AG09319 (cell line): ENCODE measurements at regions not wholly inside any gene's neighbourhood (a gene's known extent, or its start where the extent isn't known, plus 50 kb on each side); places are given as distances from the start of the nearest gene placed in this dataset.

ENCODE experiments used
- DNase-seq: peaks from one replicate; pipeline ENCODE4 v3.0.0-alpha.2; 2010; ENCODE audit warnings: low read depth; ENCODE audit errors: extremely low read depth
- TF ChIP-seq, protein P1 (sequence below): IDR thresholded peaks from 2 replicates; pipeline ENCODE4 v1.5.1; 2011; ENCODE audit warnings: low read depth, mild to moderate bottlenecking, inconsistent platforms, low read length, moderate library complexity

DNA sequence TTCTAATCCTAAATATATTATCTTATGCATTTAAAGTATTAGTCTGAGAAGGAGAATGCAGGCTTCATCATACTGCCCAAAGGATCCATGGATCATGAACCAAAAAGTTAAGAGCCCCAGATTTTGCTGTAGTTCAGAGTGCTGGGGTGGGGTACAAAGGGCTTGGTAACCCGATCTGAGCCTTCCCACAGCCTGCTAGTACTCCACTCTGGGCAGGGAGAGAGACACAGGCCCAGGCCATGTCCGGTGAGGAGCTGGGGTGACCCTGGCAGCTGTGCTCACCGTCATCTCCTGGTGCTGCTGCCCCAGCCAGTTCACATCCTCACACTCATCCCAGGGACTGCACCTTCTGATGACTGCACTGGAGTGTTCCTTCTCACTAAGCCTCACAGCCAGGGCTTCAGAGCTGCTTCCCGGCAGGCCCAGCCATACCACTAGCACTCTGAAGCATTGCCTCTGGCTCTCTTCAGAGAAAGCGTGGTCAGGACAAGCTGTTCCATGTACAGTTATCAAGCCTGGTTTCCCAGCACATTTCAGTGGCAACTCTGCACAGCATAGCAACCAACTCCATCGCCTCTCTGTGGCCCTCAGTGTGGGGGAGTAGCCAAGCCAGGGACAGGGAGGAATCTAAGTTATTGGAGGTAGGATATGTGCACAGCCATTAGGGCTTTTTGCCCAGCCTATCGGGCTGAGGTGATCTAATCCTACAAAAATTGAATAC lies 189.0 kb upstream of the CTAGE1 start:
- DNase-seq: no peak
- TF ChIP-seq, protein P1, sequence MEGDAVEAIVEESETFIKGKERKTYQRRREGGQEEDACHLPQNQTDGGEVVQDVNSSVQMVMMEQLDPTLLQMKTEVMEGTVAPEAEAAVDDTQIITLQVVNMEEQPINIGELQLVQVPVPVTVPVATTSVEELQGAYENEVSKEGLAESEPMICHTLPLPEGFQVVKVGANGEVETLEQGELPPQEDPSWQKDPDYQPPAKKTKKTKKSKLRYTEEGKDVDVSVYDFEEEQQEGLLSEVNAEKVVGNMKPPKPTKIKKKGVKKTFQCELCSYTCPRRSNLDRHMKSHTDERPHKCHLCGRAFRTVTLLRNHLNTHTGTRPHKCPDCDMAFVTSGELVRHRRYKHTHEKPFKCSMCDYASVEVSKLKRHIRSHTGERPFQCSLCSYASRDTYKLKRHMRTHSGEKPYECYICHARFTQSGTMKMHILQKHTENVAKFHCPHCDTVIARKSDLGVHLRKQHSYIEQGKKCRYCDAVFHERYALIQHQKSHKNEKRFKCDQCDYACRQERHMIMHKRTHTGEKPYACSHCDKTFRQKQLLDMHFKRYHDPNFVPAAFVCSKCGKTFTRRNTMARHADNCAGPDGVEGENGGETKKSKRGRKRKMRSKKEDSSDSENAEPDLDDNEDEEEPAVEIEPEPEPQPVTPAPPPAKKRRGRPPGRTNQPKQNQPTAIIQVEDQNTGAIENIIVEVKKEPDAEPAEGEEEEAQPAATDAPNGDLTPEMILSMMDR: no peak

DNA sequence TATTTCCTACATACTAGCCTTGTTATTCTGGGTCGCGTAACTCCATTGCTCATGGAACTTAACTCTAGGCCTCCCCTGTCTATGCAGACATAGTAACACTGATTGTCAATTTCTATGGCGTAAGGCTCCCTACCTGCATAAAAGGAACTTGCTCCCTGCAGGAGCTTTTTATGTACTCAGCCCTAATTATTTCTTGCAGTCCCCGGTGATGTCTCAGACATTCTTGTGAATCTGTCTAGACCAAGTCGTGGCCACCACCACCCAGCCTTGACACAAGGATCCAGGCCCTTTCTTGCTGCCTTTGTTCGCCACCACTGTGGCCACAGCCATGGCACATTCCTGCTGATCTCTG lies 189.5 kb upstream of the CTAGE1 start:
- DNase-seq: no peak
- TF ChIP-seq, protein P1: no peak

DNA sequence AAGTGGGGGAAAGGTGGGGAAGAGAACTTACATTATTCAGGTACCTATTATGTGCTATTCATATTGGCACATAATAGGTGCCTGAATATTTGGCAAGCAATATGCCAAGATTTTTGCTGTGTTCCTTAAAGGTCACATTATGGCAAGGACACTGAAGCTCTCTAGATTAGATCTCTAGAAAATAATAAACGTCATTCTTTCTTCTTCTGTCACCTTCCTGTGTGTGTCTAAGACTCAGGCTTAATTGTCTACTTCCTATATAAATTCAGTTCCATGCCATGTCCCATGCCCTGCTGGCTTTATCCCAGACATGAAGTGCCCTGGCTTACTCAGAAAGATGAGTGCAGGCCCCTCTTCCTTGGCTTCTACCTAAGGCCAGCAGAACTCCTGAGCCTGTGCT lies 191.1 kb upstream of the CTAGE1 start:
- TF ChIP-seq, protein P1: no peak
- DNase-seq: no peak

DNA sequence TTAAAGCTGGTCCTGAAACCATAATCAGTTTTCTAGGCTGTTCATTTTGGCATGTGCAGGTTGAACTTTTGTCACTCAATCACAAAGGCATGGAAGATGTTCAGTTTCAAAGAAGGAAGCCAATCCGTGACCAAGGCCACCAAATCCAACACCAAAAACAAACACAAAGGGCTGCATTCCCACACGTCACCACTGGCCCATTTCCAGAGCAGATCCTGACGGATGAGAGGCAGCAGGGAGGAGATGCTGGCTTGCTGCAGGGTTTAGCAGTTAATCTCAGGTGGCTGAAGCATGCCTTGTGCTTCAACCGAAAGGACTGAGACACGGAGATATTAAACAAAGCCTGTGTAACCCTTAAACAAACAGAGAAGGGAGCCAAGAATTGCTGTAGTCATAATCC lies 191.9 kb upstream of the CTAGE1 start:
- DNase-seq: no peak

DNA sequence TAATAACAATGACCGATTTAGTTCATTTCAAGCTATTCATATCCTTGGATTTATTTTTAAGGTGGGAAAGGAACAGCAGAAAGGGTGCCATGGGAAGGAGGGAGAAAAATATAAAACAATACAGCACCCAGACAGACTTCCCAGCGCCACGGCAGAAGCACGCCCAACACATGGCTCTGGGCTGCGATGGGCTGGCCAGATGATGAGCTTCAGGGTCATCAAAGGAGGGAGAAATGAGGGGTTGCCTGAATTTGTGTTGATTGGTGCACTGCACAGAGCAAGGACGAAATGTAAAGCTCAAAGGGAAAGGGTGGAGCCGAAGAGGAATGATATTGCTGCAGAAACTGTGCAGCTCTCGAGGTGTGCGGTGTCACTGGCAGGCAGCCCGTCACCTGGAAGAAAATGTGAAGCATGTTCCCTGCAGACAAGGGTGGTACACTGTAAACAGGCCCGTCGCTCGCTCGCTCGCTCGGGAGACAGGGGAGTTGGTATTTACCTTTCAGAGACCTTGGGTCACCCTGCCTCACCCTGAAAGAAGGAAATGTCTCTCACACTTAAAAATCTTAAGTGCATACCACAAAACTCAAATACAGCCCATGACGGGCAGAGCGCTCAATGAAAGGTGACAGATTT lies 195.5 kb upstream of the CTAGE1 start:
- no peak for DNase-seq
- TF ChIP-seq, protein P1: no peak

More for the DNA sequence above, 191.9 kb upstream of the CTAGE1 start:
- TF ChIP-seq, protein P1: no peak

DNA sequence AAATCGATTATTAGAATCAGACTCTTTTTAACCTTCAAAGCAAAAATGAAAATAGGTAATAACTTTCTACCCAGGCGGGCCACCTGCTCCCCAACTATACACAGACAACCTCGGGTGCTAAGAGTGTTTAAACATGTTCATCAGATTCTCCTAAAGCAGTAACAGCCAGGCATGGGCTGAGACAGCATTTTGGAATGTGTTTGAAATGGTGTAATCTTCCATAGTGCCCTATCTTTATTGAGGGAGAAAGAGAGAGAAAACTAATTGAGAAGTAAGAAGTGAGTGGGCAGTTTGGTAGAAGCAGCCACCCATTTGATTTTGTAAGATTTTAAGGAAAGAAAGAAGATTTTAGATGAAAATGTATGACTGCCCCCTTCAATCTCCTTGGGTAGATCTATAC lies 196.1 kb upstream of the CTAGE1 start:
- DNase-seq: no peak

DNA sequence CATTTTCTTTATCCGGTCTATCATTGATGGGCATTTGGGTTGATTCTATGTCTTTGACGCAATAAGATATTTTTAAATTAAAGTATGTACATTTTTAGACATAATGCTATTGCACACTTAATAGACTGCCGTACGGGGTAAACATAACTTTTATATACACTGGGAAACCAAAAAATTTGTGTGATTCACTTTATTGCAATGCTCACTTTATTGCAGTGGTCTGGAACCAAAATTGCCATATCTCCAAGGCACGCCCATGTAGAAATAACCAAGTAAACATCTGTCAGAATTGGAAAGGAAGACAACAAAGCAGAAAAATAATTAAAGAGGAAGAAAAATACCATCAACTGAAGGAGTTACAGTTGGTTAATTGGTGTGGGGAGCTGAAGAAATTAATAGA lies 205.8 kb upstream of the CTAGE1 start:
- no peak for DNase-seq
- TF ChIP-seq, protein P1: no peak

More for the DNA sequence above, 196.1 kb upstream of the CTAGE1 start:
- TF ChIP-seq, protein P1: no peak
